Activated CD8-positive, alpha-beta memory T cell treated with anti-CD3 and anti-CD28 coated beads, Interleukin-2, amount 50 U/mL, for 48 hours (primary cell): ENCODE measurements at regions not wholly inside any gene's neighbourhood (a gene's known extent, or its start where the extent isn't known, plus 50 kb on each side); places are given as distances from the start of the nearest gene placed in this dataset.
"Not testable (repeated sequence)": the region's sequence is repeated elsewhere in the genome, so short reads cannot be mapped to it uniquely, and the experiment has no call there.

Source experiments
- DNase-seq: peaks from one replicate; pipeline ENCODE4 v3.0.0-alpha.2; 2020

- no peak for DNase-seq
These were observed 175.4 kb upstream of the NETO1 start for GRCh38 chr18:73043211-73043610.

- DNase-seq: no peak
These were observed 172.5 kb upstream of the NETO1 start for GRCh38 chr18:73040247-73040646.

GRCh38 chr18:73038336-73038735 is 170.5 kb upstream of the NETO1 start:
- no peak for DNase-seq

GRCh38 chr18:73023975-73024374 is 156.2 kb upstream of the NETO1 start:
- DNase-seq: no peak

GRCh38 chr18:73009691-73010090 is 141.9 kb upstream of the NETO1 start:
- no peak for DNase-seq

- DNase-seq: no peak
These were observed 140.1 kb upstream of the NETO1 start for GRCh38 chr18:73007915-73008308.

GRCh38 chr18:73007195-73007914 is 139.6 kb upstream of the NETO1 start:
- DNase-seq: no peak

GRCh38 chr18:73006331-73006730 is 138.5 kb upstream of the NETO1 start:
- DNase-seq: no peak

GRCh38 chr18:73004260-73004659 is 136.5 kb upstream of the NETO1 start:
- DNase-seq: no peak

GRCh38 chr18:72999971-73000607 is 132.3 kb upstream of the NETO1 start:
- DNase-seq: no peak

- no peak for DNase-seq
These were observed 127.8 kb upstream of the NETO1 start for GRCh38 chr18:72995558-72995957.

GRCh38 chr18:72993250-72993649 is 125.5 kb upstream of the NETO1 start:
- no peak for DNase-seq

GRCh38 chr18:72991379-72991778 is 123.6 kb upstream of the NETO1 start:
- DNase-seq: no peak

GRCh38 chr18:72987570-72987969 is 119.8 kb upstream of the NETO1 start:
- not testable (repeated sequence) for DNase-seq

GRCh38 chr18:72986103-72986502 is 118.3 kb upstream of the NETO1 start:
- DNase-seq: no peak

- no peak for DNase-seq
These were observed 117.9 kb upstream of the NETO1 start for GRCh38 chr18:72985686-72986085.

GRCh38 chr18:72984290-72984689 is 116.5 kb upstream of the NETO1 start:
- no peak for DNase-seq

- DNase-seq: no peak
These were observed 106.1 kb upstream of the NETO1 start for GRCh38 chr18:72973841-72974240.

GRCh38 chr18:72965616-72966015 is 97.8 kb upstream of the NETO1 start:
- no peak for DNase-seq

GRCh38 chr18:72958195-72958594 is 90.4 kb upstream of the NETO1 start:
- not testable (repeated sequence) for DNase-seq

GRCh38 chr18:72948439-72948838 is 80.7 kb upstream of the NETO1 start:
- no peak for DNase-seq

- DNase-seq: no peak
These were observed 75.0 kb upstream of the NETO1 start for GRCh38 chr18:72942766-72943165.

GRCh38 chr18:72940986-72941385 is 73.2 kb upstream of the NETO1 start:
- no peak for DNase-seq

GRCh38 chr18:72940509-72940908 is 72.7 kb upstream of the NETO1 start:
- no peak for DNase-seq

- no peak for DNase-seq
These were observed 68.0 kb upstream of the NETO1 start for GRCh38 chr18:72935744-72936143.
